Bronchial epithelial cell (primary cell): ENCODE measurements at regions not wholly inside any gene's neighbourhood (a gene's known extent, or its start where the extent isn't known, plus 50 kb on each side); places are given as distances from the start of the nearest gene placed in this dataset.
"Not testable (repeated sequence)": the region's sequence is repeated elsewhere in the genome, so short reads cannot be mapped to it uniquely, and the experiment has no call there.

Source experiments
- DNase-seq: peaks from one replicate; pipeline ENCODE4 v3.0.0-alpha.2; 2010; ENCODE audit warnings: low read depth
- FAIRE-seq: peaks from 2 replicates; lab custom pipeline; 2011; peaks lifted over from hg19 to GRCh38; lab: Jason Lieb, UNC
- H3K27me3 ChIP-seq: 2 replicates; pipeline ENCODE4 v1.5.1; 2011; ENCODE audit warnings: low read length; ENCODE audit not compliant: control insufficient read depth, insufficient read depth
- H3K36me3 ChIP-seq: 2 replicates; pipeline ENCODE4 v1.5.1; 2011; ENCODE audit warnings: low read length; ENCODE audit not compliant: control insufficient read depth, insufficient read depth
- H3K4me3 ChIP-seq: 2 replicates; pipeline ENCODE4 v1.5.1; 2011; ENCODE audit warnings: mild to moderate bottlenecking, low read depth, low read length, control low read depth
- TF ChIP-seq, protein P1 (sequence below): IDR thresholded peaks from 2 replicates; pipeline ENCODE4 v1.5.1; 2011; ENCODE audit warnings: mild to moderate bottlenecking, moderate library complexity, low read length, control low read depth, inconsistent platforms; ENCODE audit not compliant: insufficient read depth, severe bottlenecking

DNA sequence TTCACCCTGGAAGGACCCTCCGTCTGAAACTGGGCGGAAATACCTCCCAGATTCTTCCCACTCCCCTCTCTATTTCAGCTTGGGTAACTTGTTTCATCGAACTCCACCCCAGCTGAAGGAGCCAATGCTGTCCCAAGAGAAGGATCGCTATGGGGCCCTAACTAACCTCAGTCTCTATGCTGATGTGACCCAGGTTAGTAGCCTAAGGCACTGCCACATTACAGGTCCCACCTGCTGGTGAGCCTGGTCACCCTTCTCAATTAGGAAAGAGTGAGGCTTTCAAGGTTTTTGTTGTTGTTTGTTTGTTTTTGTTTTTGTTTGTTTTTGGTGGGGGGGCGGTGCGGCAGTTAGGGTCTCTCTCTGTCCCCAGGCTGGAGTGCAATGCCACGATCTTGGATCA is 168.4 kb downstream of the OR2B2 start:
- no peak for DNase-seq
- peaks cover 2% of the 10 kb centered on the region for H3K27me3 ChIP-seq
- no peak overlapping the region for H3K4me3 ChIP-seq
- TF ChIP-seq, protein P1, sequence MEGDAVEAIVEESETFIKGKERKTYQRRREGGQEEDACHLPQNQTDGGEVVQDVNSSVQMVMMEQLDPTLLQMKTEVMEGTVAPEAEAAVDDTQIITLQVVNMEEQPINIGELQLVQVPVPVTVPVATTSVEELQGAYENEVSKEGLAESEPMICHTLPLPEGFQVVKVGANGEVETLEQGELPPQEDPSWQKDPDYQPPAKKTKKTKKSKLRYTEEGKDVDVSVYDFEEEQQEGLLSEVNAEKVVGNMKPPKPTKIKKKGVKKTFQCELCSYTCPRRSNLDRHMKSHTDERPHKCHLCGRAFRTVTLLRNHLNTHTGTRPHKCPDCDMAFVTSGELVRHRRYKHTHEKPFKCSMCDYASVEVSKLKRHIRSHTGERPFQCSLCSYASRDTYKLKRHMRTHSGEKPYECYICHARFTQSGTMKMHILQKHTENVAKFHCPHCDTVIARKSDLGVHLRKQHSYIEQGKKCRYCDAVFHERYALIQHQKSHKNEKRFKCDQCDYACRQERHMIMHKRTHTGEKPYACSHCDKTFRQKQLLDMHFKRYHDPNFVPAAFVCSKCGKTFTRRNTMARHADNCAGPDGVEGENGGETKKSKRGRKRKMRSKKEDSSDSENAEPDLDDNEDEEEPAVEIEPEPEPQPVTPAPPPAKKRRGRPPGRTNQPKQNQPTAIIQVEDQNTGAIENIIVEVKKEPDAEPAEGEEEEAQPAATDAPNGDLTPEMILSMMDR: no peak
- no peaks in the 10 kb centered on the region for H3K36me3 ChIP-seq
- FAIRE-seq: no peak

- Histone ChIP-seq H3K27me3 (peaks cover 2% of the 10 kb centered on the region), H3K4me3 (no peak overlapping the region), H3K36me3 (no peaks in the 10 kb centered on the region)
- FAIRE-seq (no peak), DNase-seq (no peak)
- TF ChIP-seq, protein P1: no peak
Measured at GRCh38 chr6:27742833-27743573, 169.2 kb downstream of the OR2B2 start.

DNA sequence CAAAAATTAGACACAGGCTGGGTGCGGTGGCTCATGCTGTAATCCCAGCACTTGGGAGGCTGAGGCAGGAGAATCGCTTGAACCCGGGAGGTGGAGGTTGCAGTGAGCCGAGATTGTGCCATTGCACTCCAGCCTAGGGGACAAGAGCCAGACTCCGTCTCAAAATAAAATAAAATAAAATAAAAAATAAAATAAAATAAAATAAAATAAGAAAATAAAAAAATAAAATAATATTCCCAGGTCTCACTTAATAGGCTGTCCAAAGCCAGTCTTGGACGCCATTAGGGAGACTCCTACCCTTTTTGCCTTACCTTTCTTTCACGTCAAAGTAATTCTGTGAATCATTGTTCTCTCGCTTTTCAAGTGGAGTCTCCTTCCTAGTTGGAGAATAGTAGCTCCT is 172.3 kb downstream of the OR2B2 start:
- not testable (repeated sequence) for H3K4me3 ChIP-seq, H3K36me3 ChIP-seq, DNase-seq, H3K27me3 ChIP-seq, FAIRE-seq

GRCh38 chr6:27736686-27737085 is 175.5 kb downstream of the OR2B2 start:
- no peaks in the 10 kb centered on the region for H3K27me3 ChIP-seq
- FAIRE-seq (no peak), DNase-seq (no peak)
- no peak overlapping the region for H3K4me3 ChIP-seq
- TF ChIP-seq, protein P1: no peak
- H3K36me3 ChIP-seq: no peaks in the 10 kb centered on the region

DNA sequence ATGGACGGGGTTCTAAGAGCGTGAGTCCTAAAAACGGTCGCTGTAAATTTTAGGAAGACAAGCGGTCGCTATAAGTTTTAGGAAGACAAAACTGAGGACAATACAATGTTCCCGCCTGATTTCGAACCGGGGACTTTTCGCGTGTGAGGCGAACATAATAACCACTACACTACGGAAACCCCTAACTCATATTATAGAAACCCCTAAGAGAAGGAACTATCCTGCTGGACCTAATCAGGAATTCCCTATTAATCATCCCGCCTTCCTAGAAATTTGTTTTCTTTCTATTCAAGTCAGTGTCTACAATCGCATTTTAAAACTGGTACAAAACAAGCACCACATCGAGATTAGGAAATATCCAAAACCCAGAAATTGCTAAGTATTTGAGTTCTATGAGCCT is 183.8 kb downstream of the OR2B2 start:
- no peak overlapping the region for H3K4me3 ChIP-seq
- FAIRE-seq (no peak), DNase-seq (no peak)
- H3K27me3 ChIP-seq: no peaks in the 10 kb centered on the region
- TF ChIP-seq, protein P1: no peak
- H3K36me3 ChIP-seq: no peaks in the 10 kb centered on the region

GRCh38 chr6:27726619-27727023 is 185.6 kb downstream of the OR2B2 start:
- no peaks in the 10 kb centered on the region for H3K36me3 ChIP-seq
- DNase-seq: peak; percentile 59
- H3K4me3 ChIP-seq: no peak overlapping the region
- H3K27me3 ChIP-seq: no peaks in the 10 kb centered on the region
- FAIRE-seq: no peak
- TF ChIP-seq, protein P1: no peak
